ACC112 (cell line): ENCODE measurements at regions not wholly inside any gene's neighbourhood (a gene's known extent, or its start where the extent isn't known, plus 50 kb on each side); places are given as distances from the start of the nearest gene placed in this dataset.

Experiments
- H2AFZ ChIP-seq: fragments of 200-600 bp; sonication (generic); one replicate; pipeline ENCODE4 v1.6.0; 2017; ENCODE audit warnings: antibody characterized with exemption, low read length; ENCODE audit not compliant: unreplicated experiment
- H3K27ac ChIP-seq: fragments of 200-600 bp; sonication (generic); 2 replicates; pipeline ENCODE4 v1.5.1; 2014; ENCODE audit warnings: low read depth, mild to moderate bottlenecking, antibody characterized with exemption, low read length, moderate library complexity
- H3K27me3 ChIP-seq: fragments of 200-600 bp; sonication (generic); 2 replicates; pipeline ENCODE4 v1.6.1; 2014; ENCODE audit warnings: mild to moderate bottlenecking, antibody characterized with exemption, low read length, moderate library complexity, mixed read lengths; ENCODE audit not compliant: insufficient read depth
- H3K36me3 ChIP-seq: fragments of 200-600 bp; sonication (generic); 2 replicates; pipeline ENCODE4 v1.6.1; 2016; ENCODE audit warnings: mild to moderate bottlenecking, antibody characterized with exemption, low read length, moderate library complexity, mixed read lengths; ENCODE audit not compliant: insufficient read depth
- H3K4me1 ChIP-seq: fragments of 200-600 bp; sonication (generic); one replicate; pipeline ENCODE4 v1.6.1; 2016; ENCODE audit warnings: low read length, mixed read lengths; ENCODE audit not compliant: insufficient read depth, unreplicated experiment, control insufficient read depth
- H3K4me3 ChIP-seq: fragments of 200-600 bp; sonication (generic); 2 replicates; pipeline ENCODE4 v1.5.1; 2014; ENCODE audit warnings: mild to moderate bottlenecking, low read depth, low read length
- H3K79me2 ChIP-seq: fragments of 200-600 bp; sonication (generic); one replicate; pipeline ENCODE4 v1.6.0; 2016; ENCODE audit warnings: low read length; ENCODE audit not compliant: control insufficient read depth, unreplicated experiment, insufficient read depth

DNA sequence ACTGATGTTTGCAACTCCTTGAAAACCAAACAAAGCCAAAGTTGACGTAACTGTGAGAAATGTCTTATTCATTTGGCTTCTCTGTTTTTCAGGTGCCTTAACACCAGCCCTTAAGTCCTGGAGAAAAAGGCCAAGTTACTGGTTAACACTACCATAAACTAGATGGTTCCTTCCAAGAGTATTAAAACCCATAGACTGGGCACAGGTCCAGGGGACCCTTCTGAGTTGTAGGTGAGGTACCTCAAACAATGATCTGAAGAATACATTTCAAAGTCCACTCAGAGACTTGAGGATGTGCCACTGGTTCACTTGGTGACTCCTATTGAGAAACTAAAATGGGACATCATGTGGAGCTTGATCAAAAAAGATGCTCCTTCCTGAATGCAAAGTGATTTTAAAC lies 87.0 kb downstream of the NKX6-1 start:
- Histone ChIP-seq H2AFZ (no peak overlapping the region), H3K27me3 (peaks cover 44% of the 10 kb centered on the region), H3K27ac (no peak overlapping the region), H3K79me2 (no peaks in the 10 kb centered on the region), H3K4me3 (no peak overlapping the region), H3K4me1 (no peaks in the 10 kb centered on the region), H3K36me3 (no peaks in the 10 kb centered on the region)

GRCh38 chr4:84407554-84408407 lies 91.3 kb downstream of the NKX6-1 start:
- Histone ChIP-seq H3K27ac (no peak overlapping the region), H2AFZ (no peak overlapping the region), H3K4me1 (no peaks in the 10 kb centered on the region), H3K36me3 (no peaks in the 10 kb centered on the region), H3K79me2 (no peaks in the 10 kb centered on the region), H3K27me3 (peaks cover 40% of the 10 kb centered on the region), H3K4me3 (no peak overlapping the region)

GRCh38 chr4:84403656-84404055 lies 95.4 kb downstream of the NKX6-1 start:
- Histone ChIP-seq H3K27ac (no peak overlapping the region), H2AFZ (no peak overlapping the region), H3K79me2 (no peaks in the 10 kb centered on the region), H3K36me3 (no peaks in the 10 kb centered on the region), H3K4me3 (no peak overlapping the region), H3K4me1 (no peaks in the 10 kb centered on the region), H3K27me3 (peaks cover 11% of the 10 kb centered on the region; the same call in 1 of the 2 replicates)

DNA sequence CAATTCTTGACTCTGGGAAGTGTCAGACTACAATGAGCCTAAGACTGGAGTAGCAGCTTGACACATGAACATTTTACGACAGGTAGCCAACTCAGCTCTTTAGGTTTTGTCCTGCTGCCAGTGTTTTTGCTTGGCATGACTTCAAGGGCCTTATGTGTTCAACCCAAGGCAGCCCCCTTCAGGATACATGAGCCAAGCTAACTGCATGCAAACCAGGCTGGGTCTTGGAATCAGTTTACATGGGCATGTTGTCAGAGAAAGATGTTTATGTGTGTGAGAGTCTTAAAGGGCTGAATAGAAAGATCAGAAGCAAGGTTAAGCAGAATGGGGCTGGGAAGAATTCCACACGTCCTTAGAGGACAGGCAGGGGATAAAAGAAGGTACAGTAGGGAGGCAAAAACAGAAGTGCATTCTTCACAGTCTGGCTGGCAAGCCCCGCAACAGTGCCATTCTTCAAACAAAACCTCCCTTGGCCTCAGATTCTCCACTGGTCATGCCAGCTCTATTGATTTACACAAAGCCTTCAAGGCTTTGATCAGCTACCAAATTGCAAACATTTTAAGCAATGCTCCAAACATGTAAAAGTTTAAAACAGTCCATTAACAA lies 97.3 kb downstream of the NKX6-1 start:
- no peak overlapping the region for H3K4me3 ChIP-seq
- H3K27ac ChIP-seq: no peak overlapping the region
- H3K4me1 ChIP-seq: no peaks in the 10 kb centered on the region
- H3K36me3 ChIP-seq: no peaks in the 10 kb centered on the region
- no peak overlapping the region for H2AFZ ChIP-seq
- peaks cover 5% of the 10 kb centered on the region; the same call in 1 of the 2 replicates for H3K27me3 ChIP-seq
- no peaks in the 10 kb centered on the region for H3K79me2 ChIP-seq

- Histone ChIP-seq H3K27ac (no peak overlapping the region), H3K79me2 (no peaks in the 10 kb centered on the region), H3K4me3 (no peak overlapping the region), H3K27me3 (peaks cover 33% of the 10 kb centered on the region), H2AFZ (no peak overlapping the region), H3K4me1 (no peaks in the 10 kb centered on the region), H3K36me3 (no peaks in the 10 kb centered on the region)
Measured at GRCh38 chr4:84394386-84394785, 104.7 kb downstream of the NKX6-1 start.

DNA sequence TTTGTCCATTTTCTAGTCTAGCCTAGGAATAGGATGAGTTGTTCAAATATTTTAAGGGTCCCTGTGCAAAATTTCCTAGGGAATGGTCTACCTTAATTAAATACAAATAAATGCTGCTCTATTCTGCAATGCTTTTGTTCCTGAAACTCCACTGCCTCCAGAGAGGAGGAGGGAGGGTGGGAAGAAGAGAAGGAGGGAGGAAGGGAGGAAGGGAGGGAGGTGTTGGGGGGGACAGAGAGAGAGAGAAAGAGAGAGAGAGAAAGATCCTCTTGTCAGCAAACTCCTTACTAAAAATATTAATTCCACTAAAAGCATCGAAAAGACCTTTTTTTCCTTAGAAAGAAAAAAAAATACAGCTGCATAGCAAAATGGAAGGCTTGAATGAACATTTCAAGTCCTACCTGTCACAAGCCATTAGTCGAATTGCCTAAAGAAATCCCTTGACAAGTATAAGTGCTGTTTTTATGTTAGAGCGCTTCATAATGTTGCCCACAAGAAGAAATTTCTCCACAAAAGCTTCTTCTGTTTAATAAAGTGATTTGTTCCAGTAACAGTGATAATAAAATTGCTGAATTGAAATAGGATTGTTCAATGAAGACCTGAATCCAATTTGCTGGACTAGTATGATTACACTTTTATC lies 106.0 kb downstream of the NKX6-1 start:
- H3K4me1 ChIP-seq: no peaks in the 10 kb centered on the region
- H3K36me3 ChIP-seq: no peaks in the 10 kb centered on the region
- no peak overlapping the region for H3K27ac ChIP-seq
- no peaks in the 10 kb centered on the region for H3K79me2 ChIP-seq
- H2AFZ ChIP-seq: no peak overlapping the region
- H3K27me3 ChIP-seq: peaks cover 33% of the 10 kb centered on the region
- no peak overlapping the region for H3K4me3 ChIP-seq

DNA sequence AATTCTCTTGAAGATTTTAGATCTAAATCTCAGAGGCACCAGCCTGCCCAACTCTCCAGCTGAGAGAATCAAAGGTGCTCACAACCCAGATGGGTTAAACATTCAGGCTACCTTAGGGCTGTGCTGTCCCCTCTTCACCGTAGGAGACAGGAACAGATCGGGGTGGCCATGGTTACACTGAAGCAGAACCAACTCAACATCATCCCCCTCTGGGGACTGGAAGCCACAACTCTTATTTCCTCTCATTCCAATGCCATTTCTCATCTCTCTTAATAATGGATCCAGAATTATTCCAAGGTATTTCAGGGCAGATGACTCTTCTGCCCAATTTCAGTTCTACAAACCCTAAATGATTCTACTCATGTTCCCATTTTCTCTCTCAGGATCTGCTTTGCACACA lies 109.7 kb downstream of the NKX6-1 start:
- Histone ChIP-seq H3K4me1 (no peaks in the 10 kb centered on the region), H3K27me3 (peaks cover 38% of the 10 kb centered on the region), H3K4me3 (no peak overlapping the region), H3K36me3 (no peaks in the 10 kb centered on the region), H2AFZ (no peak overlapping the region), H3K79me2 (no peaks in the 10 kb centered on the region), H3K27ac (no peak overlapping the region)

- Histone ChIP-seq H3K4me3 (no peak overlapping the region), H3K27me3 (peaks cover 25% of the 10 kb centered on the region), H3K4me1 (no peaks in the 10 kb centered on the region), H2AFZ (no peak overlapping the region), H3K27ac (no peak overlapping the region), H3K79me2 (no peaks in the 10 kb centered on the region), H3K36me3 (no peaks in the 10 kb centered on the region)
Measured at GRCh38 chr4:84385203-84385602, 113.9 kb downstream of the NKX6-1 start.

DNA sequence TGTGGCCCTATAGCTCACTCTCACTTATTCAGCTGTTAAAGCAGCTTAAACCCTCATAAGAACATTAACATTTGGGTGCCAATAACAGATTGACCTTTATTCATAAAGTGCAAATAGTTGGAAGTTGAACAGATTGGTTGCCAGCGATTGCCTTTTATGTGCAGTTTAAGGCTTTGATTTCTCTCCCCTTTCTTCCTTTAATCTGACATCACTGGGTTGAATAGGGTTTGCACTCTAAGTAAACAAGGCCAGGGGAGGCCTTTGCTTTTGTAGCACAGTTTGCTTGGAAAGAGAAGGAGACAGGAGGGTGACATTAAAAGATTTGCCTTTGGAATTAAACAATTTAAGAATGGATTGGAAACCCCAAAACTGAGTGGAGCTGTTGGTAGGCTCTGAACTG lies 114.3 kb downstream of the NKX6-1 start:
- no peak overlapping the region for H3K27ac ChIP-seq

GRCh38 chr4:84381759-84382158 lies 117.3 kb downstream of the NKX6-1 start:
- Histone ChIP-seq H3K27me3 (peaks cover 39% of the 10 kb centered on the region), H3K36me3 (no peaks in the 10 kb centered on the region), H3K79me2 (no peaks in the 10 kb centered on the region), H2AFZ (no peak overlapping the region), H3K27ac (no peak overlapping the region), H3K4me1 (no peaks in the 10 kb centered on the region), H3K4me3 (no peak overlapping the region)

More for the DNA sequence above, 114.3 kb downstream of the NKX6-1 start:
- Histone ChIP-seq H3K79me2 (no peaks in the 10 kb centered on the region), H3K27me3 (peaks cover 25% of the 10 kb centered on the region), H3K4me3 (no peak overlapping the region), H3K4me1 (no peaks in the 10 kb centered on the region), H3K36me3 (no peaks in the 10 kb centered on the region), H2AFZ (no peak overlapping the region)
